ENCODE measurements at regions not wholly inside any gene's neighbourhood (a gene's known extent, or its start where the extent isn't known, plus 50 kb on each side); places are given as distances from the start of the nearest gene placed in this dataset.
"Not testable (repeated sequence)": the region's sequence is repeated elsewhere in the genome, so short reads cannot be mapped to it uniquely, and the experiment has no call there.

DNA sequence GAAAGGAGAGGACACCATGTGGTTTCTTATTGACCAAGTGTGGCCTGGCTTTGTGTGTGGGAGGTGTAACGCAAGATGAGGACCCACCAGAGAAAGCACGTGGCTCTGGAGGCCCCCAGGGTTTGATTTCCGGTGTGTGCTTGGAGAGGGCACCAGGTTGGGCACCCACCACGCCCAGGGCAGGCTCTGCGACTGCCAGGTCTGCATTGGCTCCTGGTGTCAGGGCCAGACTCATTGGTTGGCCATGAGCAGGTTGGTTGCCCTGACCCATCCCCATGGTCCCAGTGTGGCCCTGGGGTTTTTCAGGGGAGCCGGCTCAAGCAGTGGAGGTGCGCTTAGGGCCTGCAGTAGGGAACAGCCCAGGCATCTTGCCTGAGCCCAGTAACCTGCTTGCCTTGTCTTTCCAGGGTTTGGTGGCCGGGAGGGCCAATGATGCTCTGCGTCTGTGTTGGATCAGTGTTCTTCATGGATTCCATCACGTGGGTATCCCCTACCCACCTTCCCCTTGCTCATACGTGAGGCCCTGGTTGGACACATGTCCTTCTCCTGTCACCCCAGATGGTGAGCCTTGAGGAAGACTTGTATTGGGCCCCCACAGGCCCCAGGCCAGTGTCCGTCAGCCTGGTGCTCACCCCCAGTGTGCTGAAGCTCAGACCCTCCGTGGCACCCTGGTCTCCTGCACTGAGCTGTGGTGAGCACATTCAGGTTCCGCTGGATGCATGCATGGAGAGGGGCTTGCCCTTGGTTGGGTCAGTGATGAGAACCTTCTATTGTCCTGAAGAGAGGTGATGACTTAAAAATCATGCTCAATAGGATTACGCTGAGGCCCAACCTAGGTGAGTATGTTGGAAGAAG lies 193.9 kb downstream of the UBE3A start:
- Histone ChIP-seq H3K36me3 (no peaks in the 10 kb centered on the region), H3K27me3 (no peaks in the 10 kb centered on the region), H3K9me3 (peaks cover 7 to 10% of the 10 kb centered on the region in 2 donors), H3K4me1 (no peaks in the 10 kb centered on the region), H3K4me3 (no peak overlapping the region), H3K27ac (no peak overlapping the region)
- TF ChIP-seq POLR2AphosphoS5 (IDR thresholded peaks at IDR 0.05) (no peak), EP300 (IDR thresholded peaks at IDR 0.05; ENCODE audit: low read depth) (no peak)
- WGBS, 2 donors (ENCODE audit: low coverage in 1 of 2) = 82% methylated on average over 13 of the region's 15 CpGs; no CpG with 5 or more reads in 1 of the 2 donors
- in situ Hi-C loops (cut with MboI; ENCODE audit: low pct_ligation_motif_present in 1 of 4, low pct_unique_long_range_greater_than_20kb in 1 of 4, low sequenced_read_pairs in 3 of 4) (no loop called here), intact Hi-C loops (cut with DNase I; ENCODE audit: low total_unique reads) (no loop called here)
- DNase-seq = peak; percentile 3

DNA sequence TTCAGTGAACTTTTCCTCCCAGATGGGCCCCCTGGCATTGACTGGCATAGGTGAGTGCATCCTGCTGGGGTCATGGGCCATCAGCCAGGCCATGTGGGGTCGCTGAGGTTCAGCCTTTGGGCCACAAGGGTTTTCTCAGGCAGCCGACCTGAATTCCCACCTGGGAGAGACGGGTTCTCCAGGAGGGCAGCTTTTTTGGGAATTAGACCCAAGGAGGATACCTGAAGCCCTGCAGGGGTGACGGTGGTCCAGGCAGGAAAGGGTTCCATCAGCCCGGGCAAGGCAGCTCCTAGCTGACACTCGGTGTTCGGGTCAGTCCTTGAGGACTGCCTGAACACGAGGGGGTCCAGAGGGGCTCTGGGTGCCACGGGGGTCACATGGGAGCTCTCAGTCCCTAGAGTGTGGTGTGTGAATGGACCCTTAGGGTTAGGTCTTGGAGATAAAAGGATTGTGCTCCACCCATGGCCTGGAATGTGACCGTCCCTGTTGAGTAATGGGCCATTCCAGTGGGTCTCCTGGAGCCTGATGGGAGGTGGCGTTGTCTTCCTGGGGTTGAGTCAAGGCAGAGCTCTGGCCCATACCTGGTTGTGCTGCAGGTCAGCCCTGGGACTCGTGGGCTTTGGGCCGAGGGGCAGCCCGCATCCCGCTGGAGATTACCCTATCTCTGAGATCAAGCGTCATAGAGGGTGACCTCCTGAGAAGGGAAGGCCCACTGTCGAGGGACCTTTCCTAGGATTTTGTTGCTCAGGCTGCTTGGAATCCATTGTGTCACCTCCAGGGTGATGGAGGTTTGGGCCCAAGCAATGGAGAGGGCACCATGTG lies 192.8 kb downstream of the UBE3A start:
- H3K36me3 ChIP-seq = no peaks in the 10 kb centered on the region
- H3K9me3 ChIP-seq = peaks cover 10 to 15% of the 10 kb centered on the region in 2 donors
- no peak overlapping the region for H3K4me3 ChIP-seq
- in situ Hi-C loops (cut with MboI; ENCODE audit: low pct_ligation_motif_present in 1 of 4, low pct_unique_long_range_greater_than_20kb in 1 of 4, low sequenced_read_pairs in 3 of 4) (no loop called here), intact Hi-C loops (cut with DNase I; ENCODE audit: low total_unique reads) (no loop called here)
- H3K4me1 ChIP-seq = no peaks in the 10 kb centered on the region
- WGBS, 2 donors (ENCODE audit: low coverage in 1 of 2) = 90 to 91% methylated on average over 5 to 15 of the region's 17 CpGs
- TF ChIP-seq, protein P1, sequence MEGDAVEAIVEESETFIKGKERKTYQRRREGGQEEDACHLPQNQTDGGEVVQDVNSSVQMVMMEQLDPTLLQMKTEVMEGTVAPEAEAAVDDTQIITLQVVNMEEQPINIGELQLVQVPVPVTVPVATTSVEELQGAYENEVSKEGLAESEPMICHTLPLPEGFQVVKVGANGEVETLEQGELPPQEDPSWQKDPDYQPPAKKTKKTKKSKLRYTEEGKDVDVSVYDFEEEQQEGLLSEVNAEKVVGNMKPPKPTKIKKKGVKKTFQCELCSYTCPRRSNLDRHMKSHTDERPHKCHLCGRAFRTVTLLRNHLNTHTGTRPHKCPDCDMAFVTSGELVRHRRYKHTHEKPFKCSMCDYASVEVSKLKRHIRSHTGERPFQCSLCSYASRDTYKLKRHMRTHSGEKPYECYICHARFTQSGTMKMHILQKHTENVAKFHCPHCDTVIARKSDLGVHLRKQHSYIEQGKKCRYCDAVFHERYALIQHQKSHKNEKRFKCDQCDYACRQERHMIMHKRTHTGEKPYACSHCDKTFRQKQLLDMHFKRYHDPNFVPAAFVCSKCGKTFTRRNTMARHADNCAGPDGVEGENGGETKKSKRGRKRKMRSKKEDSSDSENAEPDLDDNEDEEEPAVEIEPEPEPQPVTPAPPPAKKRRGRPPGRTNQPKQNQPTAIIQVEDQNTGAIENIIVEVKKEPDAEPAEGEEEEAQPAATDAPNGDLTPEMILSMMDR (IDR thresholded peaks at IDR 0.05) = no peak
- TF ChIP-seq POLR2AphosphoS5 (IDR thresholded peaks at IDR 0.05) (no peak), EP300 (IDR thresholded peaks at IDR 0.05; ENCODE audit: low read depth) (no peak), POLR2A (IDR thresholded peaks at IDR 0.05) (no peak)
- H3K27me3 ChIP-seq = no peaks in the 10 kb centered on the region
- H3K27ac ChIP-seq = no peak overlapping the region
- peak; percentile 4 for DNase-seq

DNA sequence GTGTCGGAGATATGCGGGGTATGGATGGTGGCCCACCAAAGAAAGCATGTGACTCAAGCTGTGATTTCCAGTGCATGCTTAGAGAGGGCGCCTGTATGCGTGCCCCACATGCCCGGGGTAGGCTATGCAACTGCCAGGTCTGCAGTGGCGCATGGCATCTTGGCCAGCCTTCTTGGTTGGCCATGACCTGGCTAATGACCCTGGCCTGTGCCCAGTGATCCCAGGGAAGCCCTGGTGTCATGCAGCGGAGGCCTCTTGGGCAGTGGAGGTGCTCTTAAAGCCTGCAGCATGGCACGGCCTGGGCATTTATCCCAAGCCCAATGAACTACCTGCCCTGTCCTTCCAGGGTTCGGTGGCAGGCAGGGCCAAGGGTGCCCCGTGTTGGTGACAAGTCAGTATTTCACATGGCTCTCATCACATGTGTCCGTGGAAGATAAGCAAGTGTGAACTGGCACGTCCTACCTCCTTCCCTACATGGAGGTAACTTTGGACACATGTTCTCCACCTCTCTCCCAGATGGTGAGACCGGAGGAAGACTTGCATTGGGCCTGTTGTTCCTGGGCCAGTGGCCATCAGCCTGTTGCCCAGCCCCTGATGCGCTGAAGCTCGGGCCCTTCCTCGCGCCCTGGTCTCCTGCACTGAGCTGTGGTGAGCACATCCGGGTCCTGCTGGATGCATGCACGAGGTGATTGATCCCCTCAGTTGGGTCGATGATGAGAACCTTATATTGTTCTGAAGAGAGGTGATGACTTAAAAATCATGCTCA lies 192.0 kb downstream of the UBE3A start:
- in situ Hi-C loops (cut with MboI; ENCODE audit: low pct_ligation_motif_present in 1 of 4, low pct_unique_long_range_greater_than_20kb in 1 of 4, low sequenced_read_pairs in 3 of 4) = no loop called here
- intact Hi-C loops (cut with DNase I; ENCODE audit: low total_unique reads) = no loop called here

DNA sequence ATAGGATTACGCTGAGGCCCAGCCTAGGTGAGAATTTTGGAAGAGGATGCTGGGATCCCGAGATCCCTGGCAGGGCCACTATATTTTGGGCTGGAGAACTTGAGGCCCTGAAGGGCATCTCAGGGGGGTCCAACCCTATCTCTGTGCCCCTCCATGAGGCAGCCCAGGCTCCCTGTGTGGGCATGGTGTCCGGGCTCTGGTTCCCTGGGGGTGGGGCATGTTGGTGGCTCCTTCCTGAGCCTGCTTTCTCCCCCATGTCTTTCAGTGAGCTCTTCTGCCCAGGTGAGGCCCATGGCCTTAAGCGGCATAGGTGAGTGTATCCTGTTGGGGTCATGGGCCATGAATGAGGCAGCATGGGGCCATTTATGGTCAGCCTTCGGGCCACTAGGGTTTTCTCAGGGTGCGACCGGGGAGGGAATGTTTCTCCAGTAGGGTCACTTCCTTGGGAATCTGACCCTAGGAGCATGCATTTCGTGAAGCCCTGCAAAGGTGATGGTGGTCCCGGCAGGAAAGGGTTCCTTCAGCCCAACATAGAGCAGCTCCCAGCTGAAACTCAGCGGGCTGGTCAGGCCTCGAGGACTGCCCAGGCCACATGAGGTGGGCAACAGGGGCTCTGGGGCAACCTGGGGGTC lies 191.3 kb downstream of the UBE3A start:
- in situ Hi-C loops (cut with MboI; ENCODE audit: low pct_ligation_motif_present in 1 of 4, low pct_unique_long_range_greater_than_20kb in 1 of 4, low sequenced_read_pairs in 3 of 4) = no loop called here
- H3K4me1 ChIP-seq = no peaks in the 10 kb centered on the region
- no peaks in the 10 kb centered on the region for H3K36me3 ChIP-seq
- WGBS, 2 donors (ENCODE audit: low coverage in 1 of 2) = 83% methylated on average over 9 of the region's 11 CpGs; no CpG with 5 or more reads in 1 of the 2 donors
- TF ChIP-seq POLR2AphosphoS5 (IDR thresholded peaks at IDR 0.05) (no peak), POLR2A (IDR thresholded peaks at IDR 0.05) (no peak), EP300 (IDR thresholded peaks at IDR 0.05; ENCODE audit: low read depth) (no peak)
- TF ChIP-seq, protein P1 (IDR thresholded peaks at IDR 0.05) = no peak
- H3K4me3 ChIP-seq = no peak overlapping the region
- no peaks in the 10 kb centered on the region for H3K27me3 ChIP-seq
- no peak overlapping the region for H3K27ac ChIP-seq
- peaks cover 10 to 24% of the 10 kb centered on the region in 2 donors for H3K9me3 ChIP-seq
- intact Hi-C loops (cut with DNase I; ENCODE audit: low total_unique reads) = no loop called here
- DNase-seq = peak; percentile 1

More for the DNA sequence above, 192.0 kb downstream of the UBE3A start:
- Histone ChIP-seq H3K4me1 (no peaks in the 10 kb centered on the region), H3K27ac (no peak overlapping the region), H3K36me3 (no peaks in the 10 kb centered on the region), H3K27me3 (no peaks in the 10 kb centered on the region), H3K9me3 (peaks cover 10 to 20% of the 10 kb centered on the region in 2 donors), H3K4me3 (no peak overlapping the region)
- WGBS, 2 donors (ENCODE audit: low coverage in 1 of 2) = 92% methylated on average over 20 of the region's 20 CpGs; no CpG with 5 or more reads in 1 of the 2 donors
- TF ChIP-seq POLR2AphosphoS5 (IDR thresholded peaks at IDR 0.05) (no peak), POLR2A (IDR thresholded peaks at IDR 0.05) (no peak), EP300 (IDR thresholded peaks at IDR 0.05; ENCODE audit: low read depth) (no peak)
- TF ChIP-seq, protein P1 (IDR thresholded peaks at IDR 0.05) = no peak
- peak; percentile 2 for DNase-seq

DNA sequence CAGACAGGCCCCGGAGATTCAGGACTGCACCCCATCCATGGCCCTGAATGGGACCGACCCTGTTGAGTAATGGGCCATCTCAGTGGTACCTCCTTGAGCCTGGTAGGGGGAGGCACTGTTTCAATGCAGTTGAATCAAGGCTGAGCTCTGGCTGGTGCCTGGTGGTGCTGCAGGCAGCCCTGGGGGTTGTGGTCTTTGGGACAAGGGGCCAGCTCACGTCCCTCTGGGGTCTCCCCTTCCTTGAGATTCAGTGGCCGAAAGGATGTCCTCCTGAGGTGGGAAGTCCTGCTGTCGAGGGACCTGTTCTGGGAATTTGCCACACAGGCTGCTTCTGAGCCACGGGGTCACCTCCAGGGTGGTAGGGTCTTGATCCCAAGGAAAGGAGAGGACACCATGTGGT lies 190.7 kb downstream of the UBE3A start:
- H3K36me3 ChIP-seq; intact Hi-C loops (cut with DNase I; ENCODE audit: low total_unique reads); in situ Hi-C loops (cut with MboI; ENCODE audit: low pct_ligation_motif_present in 1 of 4, low pct_unique_long_range_greater_than_20kb in 1 of 4, low sequenced_read_pairs in 3 of 4); H3K27ac ChIP-seq; H3K4me1 ChIP-seq; H3K4me3 ChIP-seq; H3K27me3 ChIP-seq: not testable (repeated sequence)
- 85% methylated on average over 4 of the region's 6 CpGs; no CpG with 5 or more reads in 1 of the 2 donors for WGBS, 2 donors (ENCODE audit: low coverage in 1 of 2)
- peak; percentile 1 for DNase-seq
- H3K9me3 ChIP-seq = peaks cover 10 to 24% of the 10 kb centered on the region in 2 donors

Measured in transverse colon (tissue), 4 donors.